ENCODE measurements at regions not wholly inside any gene's neighbourhood (a gene's known extent, or its start where the extent isn't known, plus 50 kb on each side); places are given as distances from the start of the nearest gene placed in this dataset.

DNA sequence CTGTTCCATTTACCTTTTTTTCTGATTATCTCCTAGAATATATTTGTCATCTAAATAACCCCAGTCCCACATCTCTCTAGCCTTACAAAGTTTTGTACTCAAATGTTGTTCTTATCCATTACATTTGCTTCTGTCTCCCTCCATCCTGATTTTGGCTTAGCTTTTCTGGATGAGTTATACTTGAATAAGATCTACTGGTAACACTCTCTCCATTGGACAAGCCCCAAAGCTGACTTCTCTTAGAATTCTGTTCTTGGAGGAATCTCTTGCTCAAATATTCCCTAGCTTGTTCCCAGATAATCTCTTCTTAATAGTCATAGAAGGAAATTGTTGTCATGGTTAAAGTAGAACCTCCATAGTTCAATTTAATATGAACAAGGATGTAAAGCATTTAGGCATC is 115.5 kb upstream of the HS3ST1 start:
- peak overlapping the region in 1 of 2 experiments; percentile 44; a peak in 1 of 4 replicates for H4K8ac ChIP-seq (ENCODE audit: low read depth in 2 of 2, low read length in 2 of 2)
- no peak overlapping the region for H4K91ac ChIP-seq (ENCODE audit: insufficient read depth, low read depth, low read length)
- ATAC-seq (ENCODE audit: low read depth), result no peak
- no peak overlapping the region for H2BK5ac ChIP-seq (ENCODE audit: low read depth, low read length, poor library complexity, severe bottlenecking)
- H2AK5ac ChIP-seq (ENCODE audit: low read depth, low read length), result no peak overlapping the region
- H3K4me1 ChIP-seq (ENCODE audit: control insufficient read depth, insufficient read depth, low read length), result peaks cover 5% of the 10 kb centered on the region
- no peak overlapping the region for H3K4me2 ChIP-seq (ENCODE audit: low read depth, low read length)
- no peak overlapping the region for H3K9ac ChIP-seq (ENCODE audit: low read depth, low read length)
- H4K5ac ChIP-seq (ENCODE audit: low read depth, low read length), result no peak overlapping the region
- H3K56ac ChIP-seq (ENCODE audit: extremely low read depth, insufficient read depth, low read length), result no peak overlapping the region
- H2BK15ac ChIP-seq (ENCODE audit: low read depth, low read length), result 0 out of 3 replicates have a peak overlapping the region, but pooled peaks have one; percentile 33
- CTCF ChIA-PET, result interaction anchor here (1.2 kb wide), 1 partner anchor 9 kb away, joined by 3 read pairs; no protein-coding TSS in a partner anchor
- no peaks in the 10 kb centered on the region for H3K9me3 ChIP-seq (ENCODE audit: control insufficient read depth, insufficient read depth, low read length)
- H3K27me3 ChIP-seq (ENCODE audit: control insufficient read depth, insufficient read depth, low read length), result no peaks in the 10 kb centered on the region
- no peaks in the 10 kb centered on the region for H3K79me1 ChIP-seq (ENCODE audit: low read depth in 1 of 2, low read length in 2 of 2)
- peak overlapping the region; percentile 38; the same call in 1 of the 2 replicates for H2BK20ac ChIP-seq (ENCODE audit: low read depth, low read length)
- in situ Hi-C loops (cut with MboI; ENCODE audit: low sequenced_read_pairs), result no loop called here
- 0 out of 2 replicates have a peak overlapping the region, but pooled peaks have one; percentile 7 for H3K23ac ChIP-seq (ENCODE audit: low read depth, low read length)
- no peaks in the 10 kb centered on the region for H3K36me3 ChIP-seq (ENCODE audit: control insufficient read depth, insufficient read depth, low read length)
- BruUV-seq (replicated peaks), result no TSS peak
- no peak overlapping the region for H2AFZ ChIP-seq (replicated peaks; ENCODE audit: low read length, poor library complexity)
- H4K20me1 ChIP-seq (ENCODE audit: insufficient read depth, low read length), result no peaks in the 10 kb centered on the region
- H3K27ac ChIP-seq (ENCODE audit: insufficient read depth, low read length), result no peak overlapping the region
- no peak for TF ChIP-seq POLR2A (IDR thresholded peaks at IDR 0.05; ENCODE audit: low read depth, low read length)
- H3K18ac ChIP-seq (ENCODE audit: low read depth, low read length), result no peak overlapping the region
- no peak overlapping the region for H3K4me3 ChIP-seq (ENCODE audit: insufficient read depth, low read depth, low read length)
- no peak overlapping the region for H3K4ac ChIP-seq (ENCODE audit: low read depth, low read length)
- no peak overlapping the region for H2BK120ac ChIP-seq (ENCODE audit: low read depth, low read length)
- POLR2A ChIA-PET (ENCODE audit: unreplicated experiment), result no interaction called here
- dilution Hi-C loops (cut with HindIII; ENCODE audit: low sequenced_read_pairs, unreplicated experiment), result no loop called here
- H2AK9ac ChIP-seq (replicated peaks; ENCODE audit: low read depth, low read length, poor library complexity), result no peak overlapping the region
- H3K9me1 ChIP-seq (ENCODE audit: insufficient read depth, low read length), result 0 out of 2 replicates have a peak, but pooled peaks cover 2% of the 10 kb centered on the region
- DNase-seq, result no peak
- intact Hi-C loops (cut with micrococcal nuclease), result no loop called here
- H3K14ac ChIP-seq (replicated peaks; ENCODE audit: low read depth, low read length), result no peak overlapping the region
